Mucosa of descending colon (tissue), 3 donors: ENCODE measurements at regions not wholly inside any gene's neighbourhood (a gene's known extent, or its start where the extent isn't known, plus 50 kb on each side); places are given as distances from the start of the nearest gene placed in this dataset.

ENCODE experiments used
- ATAC-seq: fragments of 200-7000 bp; cut with Tn5 transposase; one replicate; pipeline ENCODE4 v1.9.1; 2020; ENCODE audit warnings: mild to moderate bottlenecking, moderate library complexity
- DNase-seq, 3 donors: peaks; one replicate each; pipeline ENCODE4 v3.0.0-alpha.2; 2020
- H3K36me3 ChIP-seq: fragments of 200-600 bp; one replicate; pipeline ENCODE4 v1.8.0; 2021; ENCODE audit warnings: low read depth, mild to moderate bottlenecking
- H3K4me1 ChIP-seq: fragments of 200-600 bp; one replicate; pipeline ENCODE4 v1.8.0; 2021; ENCODE audit warnings: low read depth, mild to moderate bottlenecking
- H3K4me3 ChIP-seq: fragments of 200-600 bp; one replicate; pipeline ENCODE4 v1.8.0; 2021; ENCODE audit warnings: mild to moderate bottlenecking
- H3K9me3 ChIP-seq: fragments of 200-600 bp; one replicate; pipeline ENCODE4 v1.8.0; 2021; ENCODE audit warnings: mild to moderate bottlenecking
- intact Hi-C, 2 donors: fragments of 100-400 bp; cut with DNase I in 1 of 2; cut with micrococcal nuclease in 1 of 2; formaldehyde crosslinking; loops; one replicate each; pipeline versions ENCODE4 v1.11.0 to v1.11.1; 2022; cut with DNase I, micrococcal nuclease
- TF ChIP-seq, protein P1 (sequence below): fragments of 200-600 bp; IDR thresholded peaks from one replicate; pipeline ENCODE4 v1.8.0; 2022; ENCODE audit warnings: antibody characterized with exemption, mild to moderate bottlenecking
- donor health status: DM: no; HTN: no; CAD: no; lungs with moderate emphysema.
- donor health status: DM: no; HTN: no; CAD: no.
- donor health status: DM: no; HTN: yes; CAD: no.

DNA sequence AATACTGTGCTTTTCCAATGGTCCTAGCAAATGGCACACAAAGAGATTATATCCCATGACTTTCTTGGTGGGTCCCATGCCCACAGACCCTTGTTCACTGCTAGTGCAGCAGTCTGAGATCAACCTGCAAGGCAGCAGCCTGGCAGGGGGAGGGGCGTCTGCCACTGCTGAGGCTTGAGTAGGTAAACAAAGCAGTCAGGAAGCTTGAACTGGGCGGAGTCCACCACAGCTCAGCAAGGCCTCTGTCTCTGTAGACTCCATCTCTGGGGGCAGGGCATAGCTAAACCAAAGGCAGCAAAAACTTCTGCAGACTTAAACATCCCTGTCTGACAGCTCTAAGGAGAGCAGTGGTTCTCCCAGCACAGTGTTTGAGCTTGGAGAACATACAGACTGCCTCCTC lies 82.9 kb downstream of the ZNF737 start:
- ATAC-seq (no peak), DNase-seq (no peak)
- Histone ChIP-seq H3K9me3 (peaks cover 40% of the 10 kb centered on the region), H3K4me3 (no peak overlapping the region), H3K4me1 (no peaks in the 10 kb centered on the region), H3K36me3 (no peaks in the 10 kb centered on the region)
- TF ChIP-seq, protein P1, sequence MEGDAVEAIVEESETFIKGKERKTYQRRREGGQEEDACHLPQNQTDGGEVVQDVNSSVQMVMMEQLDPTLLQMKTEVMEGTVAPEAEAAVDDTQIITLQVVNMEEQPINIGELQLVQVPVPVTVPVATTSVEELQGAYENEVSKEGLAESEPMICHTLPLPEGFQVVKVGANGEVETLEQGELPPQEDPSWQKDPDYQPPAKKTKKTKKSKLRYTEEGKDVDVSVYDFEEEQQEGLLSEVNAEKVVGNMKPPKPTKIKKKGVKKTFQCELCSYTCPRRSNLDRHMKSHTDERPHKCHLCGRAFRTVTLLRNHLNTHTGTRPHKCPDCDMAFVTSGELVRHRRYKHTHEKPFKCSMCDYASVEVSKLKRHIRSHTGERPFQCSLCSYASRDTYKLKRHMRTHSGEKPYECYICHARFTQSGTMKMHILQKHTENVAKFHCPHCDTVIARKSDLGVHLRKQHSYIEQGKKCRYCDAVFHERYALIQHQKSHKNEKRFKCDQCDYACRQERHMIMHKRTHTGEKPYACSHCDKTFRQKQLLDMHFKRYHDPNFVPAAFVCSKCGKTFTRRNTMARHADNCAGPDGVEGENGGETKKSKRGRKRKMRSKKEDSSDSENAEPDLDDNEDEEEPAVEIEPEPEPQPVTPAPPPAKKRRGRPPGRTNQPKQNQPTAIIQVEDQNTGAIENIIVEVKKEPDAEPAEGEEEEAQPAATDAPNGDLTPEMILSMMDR: no peak
- intact Hi-C loops: no loop called here

DNA sequence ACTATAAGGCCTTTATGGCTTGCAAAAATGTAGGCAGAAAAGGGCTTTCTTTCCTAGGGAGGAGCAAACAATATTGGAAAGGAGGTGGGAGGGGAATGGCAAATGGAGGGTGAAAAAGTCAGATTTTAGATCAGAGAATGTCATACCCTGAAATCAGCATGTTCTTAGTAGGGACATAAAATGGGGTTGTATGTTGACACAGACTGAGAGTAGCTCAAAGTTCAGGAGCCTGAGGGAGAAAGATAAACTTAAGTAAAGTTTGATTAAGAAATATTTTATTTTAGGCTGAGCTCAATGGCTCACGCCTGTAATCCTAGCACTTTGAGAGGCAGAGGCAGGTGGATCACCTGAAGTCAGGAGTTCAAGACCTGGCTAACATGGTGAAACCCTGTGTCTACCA lies 83.8 kb downstream of the ZNF737 start:
- H3K9me3 ChIP-seq: peaks cover 47% of the 10 kb centered on the region
- TF ChIP-seq, protein P1: no peak
- ATAC-seq (no peak), DNase-seq (no peak)
- H3K4me3 ChIP-seq: no peak overlapping the region
- H3K4me1 ChIP-seq: no peaks in the 10 kb centered on the region
- H3K36me3 ChIP-seq: no peaks in the 10 kb centered on the region
- intact Hi-C loops: no loop called here

DNA sequence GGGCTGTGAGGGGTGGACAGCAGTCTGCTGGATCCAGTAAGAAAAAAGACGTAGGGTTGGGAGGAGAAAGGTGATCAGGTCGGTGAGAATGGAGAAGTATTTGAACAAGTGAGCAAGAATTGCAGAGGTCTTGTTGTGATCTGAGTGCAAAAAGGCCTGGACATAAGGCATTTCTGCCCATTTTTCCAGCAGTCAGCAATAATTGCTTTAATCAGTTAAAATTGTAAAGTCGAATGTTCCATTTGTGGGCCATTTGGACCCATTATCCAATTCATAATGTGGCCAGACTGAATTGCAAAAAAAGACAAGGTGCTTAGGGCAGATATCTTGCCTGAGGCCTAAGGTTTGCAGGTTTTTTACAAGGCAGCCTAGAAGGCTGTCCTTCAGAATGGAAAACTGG lies 86.1 kb downstream of the ZNF737 start:
- ATAC-seq (no peak), DNase-seq (no peak)
- Histone ChIP-seq H3K36me3 (no peaks in the 10 kb centered on the region), H3K4me3 (no peak overlapping the region), H3K9me3 (peaks cover 56% of the 10 kb centered on the region), H3K4me1 (no peaks in the 10 kb centered on the region)
- TF ChIP-seq, protein P1: no peak
- intact Hi-C loops: no loop called here

DNA sequence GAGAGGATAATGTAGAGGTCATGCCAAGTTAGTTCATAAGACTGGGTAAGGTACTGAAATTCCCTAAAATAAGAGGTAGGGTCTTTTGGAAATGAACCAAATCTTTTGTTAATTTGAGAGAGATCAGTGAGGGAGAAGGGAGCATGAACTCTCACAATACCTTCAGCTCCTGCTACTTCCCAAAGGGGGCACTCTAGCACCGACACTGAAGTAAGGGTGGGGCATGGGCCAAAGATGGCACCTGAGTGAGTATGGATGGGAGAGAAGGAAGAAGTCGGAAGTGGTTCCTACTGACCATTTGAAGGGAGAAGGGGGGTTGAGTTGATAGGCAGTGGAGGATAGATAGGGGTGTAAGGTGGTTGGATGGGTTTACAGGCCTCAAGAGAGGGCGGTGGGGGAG lies 86.6 kb downstream of the ZNF737 start:
- intact Hi-C loops: no loop called here
- Histone ChIP-seq H3K4me1 (no peaks in the 10 kb centered on the region), H3K4me3 (no peak overlapping the region), H3K36me3 (no peaks in the 10 kb centered on the region), H3K9me3 (peaks cover 55% of the 10 kb centered on the region)
- TF ChIP-seq, protein P1: no peak
- DNase-seq: no peak
- no peak for ATAC-seq

DNA sequence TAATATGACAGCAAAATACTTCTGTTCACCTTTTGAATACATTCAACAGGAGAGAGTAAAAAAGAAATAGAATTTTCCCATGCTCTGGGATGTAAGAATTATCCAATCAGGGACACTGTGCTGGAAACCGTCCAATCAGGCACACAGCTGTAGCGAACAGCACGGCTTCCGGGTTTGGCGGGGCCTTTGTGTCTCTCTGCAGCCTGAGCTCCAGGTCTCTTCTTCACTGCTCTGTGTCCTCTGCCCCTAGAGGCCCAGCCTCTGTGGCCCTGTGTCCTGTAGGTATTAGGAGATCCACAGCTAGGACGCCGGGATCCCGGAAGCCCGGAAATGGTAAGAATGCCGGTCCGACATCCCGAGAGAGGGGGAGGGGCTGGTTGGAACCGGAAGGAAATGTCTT lies 92.7 kb downstream of the ZNF737 start:
- no peak for ATAC-seq

More for the DNA sequence above, 92.7 kb downstream of the ZNF737 start:
- H3K4me3 ChIP-seq: no peak overlapping the region
- H3K9me3 ChIP-seq: peaks cover 53% of the 10 kb centered on the region
- TF ChIP-seq, protein P1: no peak
- H3K4me1 ChIP-seq: no peaks in the 10 kb centered on the region
- intact Hi-C loops: no loop called here
- DNase-seq: no peak
- no peaks in the 10 kb centered on the region for H3K36me3 ChIP-seq
